Mucosa of gallbladder (tissue), 1 donor: ENCODE measurements at regions not wholly inside any gene's neighbourhood (a gene's known extent, or its start where the extent isn't known, plus 50 kb on each side); places are given as distances from the start of the nearest gene placed in this dataset.
"Not testable (repeated sequence)": the region's sequence is repeated elsewhere in the genome, so short reads cannot be mapped to it uniquely, and the experiment has no call there.

ENCODE experiments used
- DNase-seq: peaks from one replicate; pipeline ENCODE4 v3.0.0-alpha.2; 2020; ENCODE audit warnings: low spot score
- donor health status: DM: no; HTN: no; CAD: no.

DNA sequence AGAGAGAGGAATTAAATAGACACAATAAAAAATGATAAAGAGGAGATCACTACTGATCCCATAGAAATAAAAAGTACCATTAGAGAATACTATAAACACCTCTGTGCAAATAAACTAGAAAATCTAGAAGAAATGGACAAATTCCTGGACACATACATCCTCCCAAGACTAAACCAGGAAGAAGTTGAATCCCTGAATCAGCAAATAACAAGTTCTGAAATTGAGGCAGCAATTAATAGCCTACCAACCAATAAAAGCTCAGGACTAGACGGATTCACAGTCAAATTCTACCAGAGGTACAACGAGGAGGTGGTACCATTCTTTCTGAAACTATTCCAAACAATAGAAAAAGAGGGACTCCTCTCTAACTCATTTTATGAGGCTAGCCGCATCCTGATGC is 862.7 kb upstream of the NRXN1 start:
- DNase-seq = not testable (repeated sequence)

DNA sequence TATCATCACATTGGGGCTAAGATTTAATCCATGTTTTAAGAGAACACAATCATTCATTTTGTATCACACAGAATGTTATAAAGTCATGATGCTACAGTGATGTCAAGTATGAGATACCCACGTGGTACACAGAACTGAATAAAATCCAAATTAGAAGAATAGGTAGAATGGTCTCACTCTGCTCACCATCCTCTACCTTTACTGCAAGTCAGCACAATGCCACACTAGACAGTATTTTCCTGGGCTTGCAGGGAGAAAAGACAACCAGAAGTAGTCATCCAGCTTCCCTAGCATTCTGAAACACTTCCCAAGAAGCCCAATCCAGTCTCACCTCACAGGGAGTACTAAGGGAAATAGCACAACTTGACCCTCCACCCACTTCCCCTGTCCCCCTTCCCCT is 856.2 kb upstream of the NRXN1 start:
- DNase-seq = no peak

DNA sequence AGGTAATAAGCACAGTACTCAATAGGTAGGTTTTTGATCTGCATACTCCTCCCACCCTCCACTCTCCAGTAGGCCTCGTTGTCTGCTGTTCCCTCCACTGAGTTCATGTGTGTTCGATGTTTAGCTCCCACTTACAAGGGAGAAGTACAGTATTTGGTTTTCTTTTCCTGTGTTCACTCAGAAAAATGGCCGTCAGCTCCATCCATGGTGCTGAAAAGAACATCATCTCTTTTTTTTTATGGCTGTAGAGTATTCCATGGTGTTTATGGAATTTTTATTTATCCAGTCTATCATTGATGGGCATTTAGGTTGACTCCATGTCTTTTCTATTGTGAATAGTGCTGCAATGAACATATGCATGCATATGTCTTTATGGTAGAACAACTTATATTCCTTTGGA is 849.7 kb upstream of the NRXN1 start:
- no peak for DNase-seq

DNA sequence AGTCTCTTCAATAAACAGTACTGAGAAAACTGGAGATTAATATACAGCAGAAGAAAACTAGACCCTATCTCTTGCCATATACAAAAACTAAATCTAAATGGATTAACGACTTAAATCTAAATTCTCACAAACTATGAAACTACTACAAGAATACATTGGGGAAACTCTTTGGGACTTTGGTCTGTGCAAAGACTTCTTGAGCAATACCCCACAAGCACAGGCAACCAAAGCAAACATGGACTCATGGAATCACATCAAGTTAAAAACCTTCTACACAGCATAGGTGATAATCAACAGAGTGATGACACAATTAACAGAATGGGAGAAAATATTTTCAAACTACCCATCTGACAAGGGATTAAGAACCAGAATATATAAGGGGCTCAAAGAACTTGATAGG is 848.2 kb upstream of the NRXN1 start:
- DNase-seq = no peak

DNA sequence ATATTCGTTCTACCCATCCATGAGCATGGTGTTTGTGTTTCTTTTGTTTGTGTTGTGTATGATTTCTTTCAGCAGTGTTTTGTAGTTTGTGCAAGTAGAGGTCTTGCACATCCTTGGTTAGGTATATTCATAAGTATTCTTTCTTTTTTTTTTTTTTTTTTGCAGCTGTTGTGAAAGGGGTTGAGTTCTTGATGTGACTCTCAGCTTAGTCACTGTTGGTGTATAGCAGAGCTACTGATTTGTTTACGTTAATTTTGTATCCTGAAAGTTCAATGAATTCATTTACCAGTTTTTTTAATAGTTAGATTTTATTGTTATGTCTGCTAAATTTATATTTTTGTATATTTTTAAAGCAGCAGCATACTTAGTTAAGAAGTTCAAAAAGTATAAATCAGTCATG is 834.4 kb upstream of the NRXN1 start:
- no peak for DNase-seq

DNA sequence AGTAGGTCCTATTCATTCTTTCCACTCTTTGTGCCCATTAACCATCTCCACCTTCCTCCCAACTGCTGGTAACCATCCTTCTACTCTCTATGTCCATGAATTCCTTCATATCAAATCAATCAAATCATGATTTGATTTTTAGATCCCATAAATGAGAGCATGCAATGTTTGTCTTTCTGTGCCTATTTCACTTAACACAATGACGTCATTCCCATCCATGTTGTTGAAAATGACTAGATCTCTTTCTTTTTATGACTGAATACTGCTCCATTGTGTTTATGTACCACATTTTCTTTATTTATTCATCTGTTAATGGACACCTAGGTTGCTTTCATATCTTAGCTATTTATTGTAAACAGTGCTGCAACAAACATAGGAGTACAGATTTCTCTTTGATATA is 827.3 kb upstream of the NRXN1 start:
- no peak for DNase-seq

DNA sequence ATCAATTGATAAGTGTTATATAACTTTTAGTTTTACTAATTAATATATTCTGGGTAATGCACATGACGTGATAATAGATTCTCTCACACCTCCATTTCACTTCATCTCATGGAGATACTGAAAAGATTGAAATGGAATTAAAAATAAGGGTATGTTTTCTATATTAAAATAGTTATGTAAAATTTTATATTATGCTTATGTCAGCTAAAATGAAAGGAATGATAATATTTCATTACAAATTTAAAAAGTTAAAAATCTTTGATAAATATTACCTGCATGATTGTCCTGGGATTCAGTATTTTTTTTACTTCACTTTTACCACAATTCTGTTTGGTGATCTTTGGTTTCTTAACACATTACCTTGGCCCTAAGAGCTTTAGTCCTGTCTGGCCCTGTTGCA is 823.8 kb upstream of the NRXN1 start:
- no peak for DNase-seq

DNA sequence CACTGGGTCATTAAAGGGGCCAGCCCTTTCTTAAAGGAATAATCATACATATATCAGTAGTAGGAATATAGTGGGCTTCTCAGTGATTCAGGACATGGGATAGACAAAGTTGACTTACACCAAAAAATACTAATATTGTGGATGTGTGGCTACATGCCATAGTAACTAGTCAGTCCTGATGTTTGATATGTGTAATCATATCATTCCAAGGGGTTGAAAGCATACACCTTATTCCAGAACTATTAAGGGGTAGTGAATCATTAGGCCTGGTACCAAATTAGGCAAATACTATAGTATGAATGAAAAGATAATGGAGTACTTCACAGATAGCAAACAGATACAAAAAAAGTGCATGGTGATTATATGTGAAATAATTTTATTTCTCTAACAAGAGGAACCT is 814.9 kb upstream of the NRXN1 start:
- DNase-seq = no peak

DNA sequence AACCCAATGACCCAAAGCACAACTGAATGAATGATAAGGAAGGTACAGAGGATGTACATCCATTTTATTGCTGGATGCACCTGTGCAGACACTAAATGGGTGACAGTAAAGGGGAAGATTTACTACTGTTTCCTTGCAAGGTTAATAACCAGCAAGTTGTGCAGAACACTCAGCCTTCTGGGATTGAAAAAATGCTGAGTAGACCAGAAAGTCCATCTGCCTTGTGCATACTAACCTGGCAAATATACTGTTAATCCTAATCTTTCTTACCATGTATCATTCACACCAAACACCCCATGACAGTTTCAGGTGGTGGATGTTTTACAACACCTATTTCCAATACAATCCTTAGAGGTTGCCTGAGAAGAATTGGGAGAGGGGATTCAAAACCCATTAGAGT is 814.1 kb upstream of the NRXN1 start:
- no peak for DNase-seq

DNA sequence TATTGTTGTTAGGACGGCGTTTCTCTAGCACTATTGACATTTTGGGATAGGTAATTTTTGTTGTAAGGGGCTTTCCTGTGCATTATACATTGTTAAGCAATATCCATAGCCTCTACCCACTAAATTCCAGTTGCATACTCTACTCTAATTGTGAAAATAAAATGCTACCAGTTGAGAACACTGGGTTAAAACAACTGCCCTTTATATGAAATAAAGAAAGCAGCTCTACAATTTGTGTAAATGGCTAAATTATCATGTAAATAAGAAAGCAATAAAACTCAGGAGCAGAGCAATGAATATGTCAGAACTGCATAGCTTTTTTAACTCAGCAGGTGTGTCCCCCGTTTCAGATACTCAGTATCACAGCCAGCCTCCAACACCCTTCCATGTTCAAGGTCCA is 812.7 kb upstream of the NRXN1 start:
- no peak for DNase-seq

DNA sequence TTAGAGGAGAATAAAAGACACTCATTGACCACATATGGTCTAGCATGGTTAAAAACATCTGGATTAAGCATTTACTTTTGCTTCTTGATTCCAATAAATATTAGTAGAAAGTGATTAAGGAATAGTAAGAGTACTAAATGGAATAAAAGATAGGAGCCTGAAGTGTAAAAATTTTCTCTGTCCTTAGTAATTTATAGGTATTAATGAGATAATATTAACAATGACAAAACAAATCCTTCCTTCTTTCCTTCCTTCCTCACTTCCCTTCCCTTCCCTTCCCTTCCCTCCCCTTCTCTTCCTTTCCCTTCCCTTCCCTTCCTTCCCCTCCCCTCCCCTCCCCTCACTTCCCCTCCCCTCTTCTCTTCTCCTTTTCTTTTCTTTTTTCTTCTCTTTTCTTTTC is 797.5 kb upstream of the NRXN1 start:
- no peak for DNase-seq

DNA sequence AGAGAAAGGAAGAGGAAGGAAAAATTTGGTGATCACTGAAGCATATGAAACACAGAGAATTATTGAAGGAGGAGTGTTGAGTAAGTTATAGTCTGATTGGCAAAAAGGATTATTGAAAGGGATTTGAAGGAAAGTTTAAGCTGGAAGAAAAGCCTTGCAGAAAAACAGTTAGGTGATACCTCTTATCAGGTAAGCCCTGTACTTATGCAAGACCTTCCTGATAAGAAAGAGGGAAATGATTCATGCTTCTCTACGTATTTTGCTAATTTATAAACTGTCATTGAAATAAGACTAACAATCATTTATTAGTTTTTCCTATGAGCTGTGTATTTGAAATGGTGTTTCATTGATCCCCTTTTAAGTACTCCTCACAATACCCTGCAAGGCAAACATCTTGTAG is 793.9 kb upstream of the NRXN1 start:
- DNase-seq = no peak

DNA sequence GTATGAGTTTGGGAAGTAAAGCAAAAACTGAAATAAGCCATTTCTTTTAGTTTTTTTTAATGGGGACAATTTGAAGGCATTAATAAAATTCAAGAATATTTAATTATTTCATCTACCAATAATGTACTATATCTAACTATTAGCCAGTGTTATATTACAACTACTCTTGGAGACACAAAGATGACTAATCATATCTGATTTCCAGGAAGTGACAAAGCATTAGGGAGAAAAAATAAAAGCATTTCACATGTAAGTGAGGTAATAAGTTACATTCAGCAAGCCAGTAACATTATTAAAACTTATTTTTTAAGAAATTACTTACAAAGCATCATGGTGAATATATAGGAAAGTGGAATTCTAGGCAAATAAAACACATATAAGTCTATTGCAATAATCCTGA is 781.3 kb upstream of the NRXN1 start:
- DNase-seq = no peak

DNA sequence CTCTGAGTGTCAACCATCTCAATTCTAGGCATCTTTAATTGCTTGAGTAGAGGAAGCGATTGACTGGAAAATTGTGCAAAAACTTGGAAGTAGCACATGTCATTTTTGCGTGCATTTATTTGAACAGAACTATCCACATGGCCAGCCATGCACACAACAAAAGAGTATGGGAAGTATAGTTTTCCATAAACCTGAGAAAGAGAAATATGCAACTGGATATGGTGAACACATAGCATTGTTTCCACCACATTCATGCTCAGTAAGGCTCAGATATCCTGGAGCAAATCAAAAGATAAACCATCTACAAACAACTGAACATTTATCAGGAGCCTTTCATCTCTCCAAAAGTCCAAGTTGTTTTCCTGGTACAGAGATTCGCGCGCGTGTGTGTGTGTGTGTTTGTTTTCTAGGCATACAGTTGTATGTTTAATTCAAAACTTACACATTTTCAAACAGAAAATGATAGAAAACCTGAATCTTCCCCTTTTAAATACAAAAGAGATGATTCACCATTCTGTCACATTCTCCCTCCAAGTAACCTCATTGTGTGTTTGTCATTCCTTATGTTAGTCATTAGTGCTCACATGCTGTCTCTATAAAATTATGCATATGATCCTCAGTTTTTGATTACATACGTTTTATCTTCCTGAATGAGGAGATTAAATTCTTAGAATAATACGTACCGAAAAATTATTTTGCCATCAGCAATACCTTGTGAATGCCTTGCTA is 780.4 kb upstream of the NRXN1 start:
- DNase-seq = no peak

DNA sequence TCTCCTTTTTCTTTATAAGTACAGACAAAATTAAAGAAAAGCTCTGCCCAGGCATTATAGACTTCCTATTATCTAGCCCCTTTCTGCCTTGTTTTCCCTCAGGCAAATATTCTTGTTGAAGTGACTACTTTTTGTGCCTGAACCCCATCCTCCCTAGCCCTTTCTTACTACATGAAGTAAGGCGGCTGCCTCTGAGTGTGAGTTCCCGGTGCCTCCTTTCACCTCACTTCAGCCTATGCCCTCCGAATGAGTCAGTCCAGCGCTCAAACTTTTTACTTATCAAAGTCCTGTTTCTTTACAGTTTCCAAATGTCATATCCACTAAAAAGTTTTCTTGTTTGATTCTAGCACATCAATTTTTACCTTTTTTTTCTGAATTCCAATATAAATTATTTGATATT is 778.3 kb upstream of the NRXN1 start:
- no peak for DNase-seq

DNA sequence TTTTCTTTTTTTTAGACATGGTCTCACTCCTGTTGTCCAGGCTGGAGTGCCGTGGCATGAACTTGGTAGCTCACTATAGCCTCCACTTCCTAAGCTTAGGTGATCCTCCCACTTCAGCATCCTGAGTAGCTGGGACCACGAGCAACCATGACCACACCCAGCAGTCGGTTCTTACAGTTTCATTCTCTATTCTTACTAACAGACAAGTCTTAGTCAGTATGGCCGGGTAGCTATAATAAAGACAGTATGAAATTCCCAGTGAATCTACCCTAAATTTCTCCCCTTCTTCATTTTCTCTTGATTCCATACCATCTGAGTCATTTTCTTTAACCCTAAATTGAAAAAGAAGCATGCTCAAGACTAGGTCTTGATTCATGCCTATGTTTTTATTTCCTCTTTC is 775.3 kb upstream of the NRXN1 start:
- no peak for DNase-seq

DNA sequence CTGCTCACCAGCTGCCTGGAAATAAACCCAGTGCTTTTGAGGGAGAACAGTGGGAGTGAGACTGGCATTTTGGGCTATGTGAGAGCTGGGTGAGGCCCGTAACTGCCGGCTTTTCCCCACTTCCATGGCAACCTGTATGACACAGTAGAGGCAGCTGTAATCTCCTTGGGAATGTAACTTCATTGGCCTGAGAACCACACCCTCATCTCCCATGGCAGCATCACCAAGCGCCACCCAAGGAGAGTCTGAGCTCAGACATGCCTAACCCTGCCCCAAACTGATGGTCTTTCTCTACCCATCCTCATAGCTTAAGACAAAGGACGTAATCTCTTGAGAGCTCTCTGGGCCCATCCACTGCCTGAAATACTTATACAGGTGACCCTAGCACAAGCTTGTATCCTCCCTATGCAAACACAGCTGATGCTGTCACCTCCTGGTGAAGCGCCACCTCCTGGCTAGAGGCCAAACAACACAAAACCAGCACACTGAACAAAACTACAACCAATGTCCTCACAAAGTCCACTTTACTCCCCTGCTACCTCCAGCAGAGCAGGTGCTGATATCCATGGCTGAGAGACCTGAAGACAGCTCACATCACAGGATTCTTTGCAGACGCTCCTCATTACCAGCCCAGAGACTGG is 763.4 kb upstream of the NRXN1 start:
- peak; percentile 25 for DNase-seq

DNA sequence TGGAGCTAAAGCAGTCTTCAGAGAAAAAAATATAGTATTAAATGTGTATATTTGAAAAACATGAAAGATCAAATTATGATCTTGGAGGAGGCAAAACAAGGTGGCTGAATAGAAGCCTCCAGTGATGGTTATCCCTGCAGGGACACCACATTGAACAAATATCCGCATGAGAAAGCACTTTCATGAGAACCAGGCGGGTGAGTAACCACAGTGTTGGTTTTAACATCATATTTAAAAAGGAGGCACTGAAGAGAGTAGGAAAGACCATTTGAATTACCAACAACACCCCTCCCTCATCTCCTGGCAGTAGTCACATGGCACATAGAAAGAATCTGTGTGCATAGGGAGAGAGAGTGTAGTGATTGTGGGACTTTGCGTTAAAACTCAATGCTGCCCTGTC is 759.6 kb upstream of the NRXN1 start:
- no peak for DNase-seq

DNA sequence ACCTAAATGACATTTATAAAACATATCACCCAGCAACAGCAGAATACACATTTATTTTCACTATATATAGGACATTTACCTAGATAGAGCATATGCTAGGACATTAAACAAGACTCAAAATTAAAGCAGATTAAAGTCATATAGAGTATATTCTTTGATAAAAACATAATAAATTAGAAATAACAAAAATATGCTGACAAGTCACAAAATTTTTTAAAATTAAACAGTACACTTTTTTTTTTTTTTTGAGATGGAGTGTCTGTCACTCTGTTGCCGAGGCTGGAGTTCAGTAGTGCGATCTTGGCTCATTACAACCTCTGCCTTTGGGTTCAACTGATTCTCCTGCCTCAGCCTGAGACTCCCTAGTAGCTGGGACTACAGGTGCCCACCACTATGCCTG is 758.9 kb upstream of the NRXN1 start:
- no peak for DNase-seq

DNA sequence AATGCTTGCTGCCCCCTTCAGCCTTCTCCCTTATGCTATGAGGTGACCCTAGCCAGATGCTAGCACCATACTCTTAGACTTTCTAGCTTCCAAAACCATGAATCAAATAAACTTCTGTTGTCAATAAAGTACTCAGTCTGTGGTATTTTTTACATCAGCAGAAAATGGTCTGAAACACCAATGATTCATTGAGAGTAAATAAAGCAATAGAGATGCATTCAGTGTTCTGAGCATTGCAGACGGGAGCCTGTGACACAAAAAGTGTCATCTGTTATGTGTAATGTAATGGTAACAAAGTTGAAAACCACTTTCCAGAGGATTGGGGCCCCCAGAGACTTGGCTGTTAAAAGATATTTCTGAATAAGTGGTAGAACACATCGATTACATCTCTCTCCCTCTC is 758.0 kb upstream of the NRXN1 start:
- DNase-seq = no peak

DNA sequence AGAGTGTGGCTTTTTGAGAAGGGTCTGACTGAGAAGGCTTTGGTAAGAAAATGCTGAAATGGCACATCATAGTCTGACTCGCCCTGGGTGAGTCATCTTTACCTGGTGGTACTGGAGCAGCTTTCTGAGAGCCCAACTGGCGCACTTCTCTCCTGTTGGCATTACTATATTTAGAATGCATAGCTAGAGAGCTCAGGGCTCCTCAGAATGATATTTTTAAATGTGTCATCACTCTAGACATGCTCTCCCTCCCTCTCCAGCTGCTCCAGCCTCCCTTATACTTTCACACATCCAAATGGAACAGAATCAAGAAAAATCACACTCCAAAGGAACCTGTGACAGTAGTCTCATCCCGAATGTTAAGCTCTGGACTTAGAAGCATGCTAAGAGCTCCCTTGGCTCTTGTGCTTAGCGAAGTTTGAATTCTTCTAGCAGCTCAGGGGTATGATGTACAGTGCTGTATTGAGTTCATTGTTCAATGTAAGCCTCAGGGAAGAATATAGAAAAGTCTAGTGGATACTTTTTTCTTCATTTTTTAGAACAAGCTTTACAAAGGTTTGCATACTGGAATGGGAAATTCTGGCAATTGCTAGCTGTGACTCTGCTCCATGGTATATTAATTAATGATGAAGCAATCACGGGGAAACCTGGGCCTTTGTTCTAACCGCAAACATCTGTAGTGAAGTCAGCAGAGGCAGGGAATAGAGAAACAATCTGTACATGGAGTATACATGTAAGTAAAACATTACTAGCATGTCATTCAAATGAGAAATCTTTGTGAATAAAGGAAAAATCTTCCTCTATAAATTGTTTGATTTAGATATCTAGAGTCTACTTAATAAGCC is 751.2 kb upstream of the NRXN1 start:
- no peak for DNase-seq

DNA sequence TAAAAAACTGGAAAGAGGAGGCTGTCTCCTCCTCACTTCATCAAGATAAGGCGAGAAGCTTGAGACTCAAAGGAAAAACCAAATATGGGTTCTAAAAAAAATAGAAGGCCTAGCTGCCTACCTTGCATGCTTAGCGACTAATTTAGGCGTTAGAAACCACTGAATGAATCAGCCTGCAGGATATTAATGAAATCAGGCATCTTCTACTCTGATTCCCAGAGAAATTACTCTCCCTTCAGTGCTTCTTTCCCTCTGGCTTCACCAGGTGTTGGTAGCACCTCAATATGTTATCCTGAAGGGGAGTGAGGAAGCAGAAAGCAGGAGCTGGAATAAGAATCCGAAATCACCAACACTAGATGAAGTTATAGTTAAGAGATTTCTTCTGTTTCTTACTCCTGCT is 749.8 kb upstream of the NRXN1 start:
- DNase-seq = no peak

DNA sequence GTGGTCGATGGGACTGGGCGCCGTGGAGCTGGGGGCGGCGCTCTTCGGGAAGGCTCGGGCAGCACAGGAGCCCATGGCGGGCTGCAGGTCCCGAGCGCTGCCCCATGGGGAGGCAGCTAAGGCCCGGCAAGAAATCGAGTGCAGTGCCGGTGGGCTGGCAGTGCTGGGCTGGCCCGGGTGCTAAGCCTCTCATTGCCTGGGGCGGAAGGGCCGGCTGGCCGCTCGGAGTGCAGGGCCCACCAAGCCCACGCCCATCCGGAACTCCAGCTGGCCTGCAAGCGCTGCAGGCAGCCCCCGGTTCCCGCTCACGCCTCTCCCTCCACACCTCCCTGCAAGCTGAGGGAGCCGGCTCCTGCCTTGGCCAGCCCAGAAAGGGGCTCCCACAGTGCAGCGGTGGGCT is 748.4 kb upstream of the NRXN1 start:
- no peak for DNase-seq
